ENCODE measurements at regions not wholly inside any gene's neighbourhood (a gene's known extent, or its start where the extent isn't known, plus 50 kb on each side); places are given as distances from the start of the nearest gene placed in this dataset.
"Not testable (repeated sequence)": the region's sequence is repeated elsewhere in the genome, so short reads cannot be mapped to it uniquely, and the experiment has no call there.

- DNase-seq = no peak
Measured at GRCh38 chr14:105864116-105864515, 337.7 kb downstream of the TMEM121 start.

- no peak for DNase-seq
Measured at GRCh38 chr14:105864651-105865265, 338.4 kb downstream of the TMEM121 start.

- no peak for DNase-seq
Measured at GRCh38 chr14:105865266-105865903, 339.0 kb downstream of the TMEM121 start.

GRCh38 chr14:105865904-105866840 lies 339.8 kb downstream of the TMEM121 start:
- DNase-seq = no peak

- no peak for DNase-seq
Measured at GRCh38 chr14:105866841-105867321, 340.5 kb downstream of the TMEM121 start.

GRCh38 chr14:105867961-105868599 lies 341.7 kb downstream of the TMEM121 start:
- no peak for DNase-seq

GRCh38 chr14:105871590-105871989 lies 345.2 kb downstream of the TMEM121 start:
- DNase-seq = no peak

- DNase-seq = no peak
Measured at GRCh38 chr14:105873870-105874512, 347.6 kb downstream of the TMEM121 start.

- DNase-seq = no peak
Measured at GRCh38 chr14:105876158-105876557, 349.8 kb downstream of the TMEM121 start.

GRCh38 chr14:105876829-105877228 lies 350.4 kb downstream of the TMEM121 start:
- DNase-seq = no peak

GRCh38 chr14:105877645-105878044 lies 351.3 kb downstream of the TMEM121 start:
- DNase-seq = no peak

- DNase-seq = no peak
Measured at GRCh38 chr14:105878125-105878524, 351.7 kb downstream of the TMEM121 start.

- no peak for DNase-seq
Measured at GRCh38 chr14:105878554-105878953, 352.2 kb downstream of the TMEM121 start.

GRCh38 chr14:105879503-105879866 lies 353.1 kb downstream of the TMEM121 start:
- DNase-seq = no peak

- DNase-seq = no peak
Measured at GRCh38 chr14:105879867-105880561, 353.6 kb downstream of the TMEM121 start.

GRCh38 chr14:105880616-105881015 lies 354.2 kb downstream of the TMEM121 start:
- no peak for DNase-seq

GRCh38 chr14:105881021-105881930 lies 354.9 kb downstream of the TMEM121 start:
- no peak for DNase-seq

- not testable (repeated sequence) for DNase-seq
Measured at GRCh38 chr14:105882011-105882410, 355.6 kb downstream of the TMEM121 start.

GRCh38 chr14:105882626-105883025 lies 356.2 kb downstream of the TMEM121 start:
- no peak for DNase-seq

GRCh38 chr14:105883066-105884005 lies 357.0 kb downstream of the TMEM121 start:
- DNase-seq = no peak

All from stimulated activated CD4-positive, alpha-beta T cell treated with anti-CD3 and anti-CD28 coated beads, Interleukin-2, amount 100 ng/mL, for 48 hours (primary cell).